Activated B cell treated with CpG ODN at 0.5 μM for 24 hours (primary cell): ENCODE measurements at regions not wholly inside any gene's neighbourhood (a gene's known extent, or its start where the extent isn't known, plus 50 kb on each side); places are given as distances from the start of the nearest gene placed in this dataset.

Experiments
- ATAC-seq: fragments of 200-7000 bp; cut with Tn5 transposase; one replicate; pipeline ENCODE4 v1.10.0; 2021; ENCODE audit warnings: low read depth, mild to moderate bottlenecking, moderate library complexity
- CTCF ChIA-PET: fragments of 350-600 bp; sonication (Branson Sonifier 250); formaldehyde crosslinking; loops from one replicate; lab custom pipeline; 2021; ENCODE audit warnings: antibody characterized with exemption; lab: Charles Lee
- POLR2A ChIA-PET: fragments of 350-600 bp; sonication (Branson Sonifier 250); formaldehyde crosslinking; loops from one replicate; lab custom pipeline; 2021; ENCODE audit warnings: antibody characterized with exemption; lab: Charles Lee
- DNase-seq: peaks from one replicate; pipeline ENCODE4 v3.0.0; 2022
- H3K27ac Mint-ChIP-seq: one replicate; pipeline ENCODE4 v1.8.0; 2020; ENCODE audit warnings: mixed read lengths
- H3K27me3 Mint-ChIP-seq: one replicate; pipeline ENCODE4 v1.8.0; 2021; ENCODE audit warnings: mixed read lengths
- H3K36me3 Mint-ChIP-seq: one replicate; pipeline ENCODE4 v1.8.0; 2021; ENCODE audit warnings: low read depth, mixed read lengths
- H3K4me1 Mint-ChIP-seq: one replicate; pipeline ENCODE4 v1.8.0; 2021; ENCODE audit warnings: mixed read lengths
- H3K4me3 Mint-ChIP-seq: one replicate; pipeline ENCODE4 v1.8.0; 2020; ENCODE audit warnings: mild to moderate bottlenecking, mixed read lengths
- H3K9me3 Mint-ChIP-seq: one replicate; pipeline ENCODE4 v1.8.0; 2020; ENCODE audit warnings: mixed read lengths
- intact Hi-C: fragments of 100-400 bp; cut with micrococcal nuclease; formaldehyde crosslinking; loops from one replicate; pipeline ENCODE4 v1.15.1; 2024
- TF ChIP-seq, protein P1 (sequence below): fragments of 200-600 bp; IDR thresholded peaks from one replicate; pipeline ENCODE4 v1.8.0; 2022; ENCODE audit warnings: antibody characterized with exemption, mild to moderate bottlenecking

DNA sequence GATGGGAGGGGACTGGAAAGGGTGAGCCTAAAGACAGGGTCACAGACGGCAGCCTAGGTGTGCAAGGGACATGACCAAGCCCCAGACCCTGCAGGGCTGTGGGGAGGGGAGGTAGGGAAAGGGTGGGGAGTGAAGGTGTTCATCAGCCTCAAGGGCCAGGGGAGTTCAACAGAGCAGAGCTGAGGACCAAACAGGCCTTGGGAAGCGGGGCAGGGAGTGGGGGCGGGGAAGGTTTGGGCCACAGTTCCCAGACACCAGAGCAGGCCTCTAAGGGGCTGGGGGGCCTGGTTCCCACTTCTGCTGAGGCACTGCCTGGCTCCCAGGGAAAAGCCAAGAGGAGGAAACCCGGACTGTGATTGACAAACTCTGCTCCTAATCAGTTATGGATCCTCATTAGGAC, 456.3 kb downstream of the MATN1 start:
- DNase-seq, result no peak
- ChIA-PET POLR2A (no interaction called here), CTCF (no interaction called here)
- peaks cover 6% of the 10 kb centered on the region for H3K27me3 Mint-ChIP-seq
- no peak overlapping the region for H3K4me3 Mint-ChIP-seq
- H3K9me3 Mint-ChIP-seq, result no peaks in the 10 kb centered on the region
- no peak for ATAC-seq
- TF ChIP-seq, protein P1, sequence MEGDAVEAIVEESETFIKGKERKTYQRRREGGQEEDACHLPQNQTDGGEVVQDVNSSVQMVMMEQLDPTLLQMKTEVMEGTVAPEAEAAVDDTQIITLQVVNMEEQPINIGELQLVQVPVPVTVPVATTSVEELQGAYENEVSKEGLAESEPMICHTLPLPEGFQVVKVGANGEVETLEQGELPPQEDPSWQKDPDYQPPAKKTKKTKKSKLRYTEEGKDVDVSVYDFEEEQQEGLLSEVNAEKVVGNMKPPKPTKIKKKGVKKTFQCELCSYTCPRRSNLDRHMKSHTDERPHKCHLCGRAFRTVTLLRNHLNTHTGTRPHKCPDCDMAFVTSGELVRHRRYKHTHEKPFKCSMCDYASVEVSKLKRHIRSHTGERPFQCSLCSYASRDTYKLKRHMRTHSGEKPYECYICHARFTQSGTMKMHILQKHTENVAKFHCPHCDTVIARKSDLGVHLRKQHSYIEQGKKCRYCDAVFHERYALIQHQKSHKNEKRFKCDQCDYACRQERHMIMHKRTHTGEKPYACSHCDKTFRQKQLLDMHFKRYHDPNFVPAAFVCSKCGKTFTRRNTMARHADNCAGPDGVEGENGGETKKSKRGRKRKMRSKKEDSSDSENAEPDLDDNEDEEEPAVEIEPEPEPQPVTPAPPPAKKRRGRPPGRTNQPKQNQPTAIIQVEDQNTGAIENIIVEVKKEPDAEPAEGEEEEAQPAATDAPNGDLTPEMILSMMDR, result no peak
- H3K36me3 Mint-ChIP-seq, result no peaks in the 10 kb centered on the region
- H3K27ac Mint-ChIP-seq, result no peak overlapping the region
- H3K4me1 Mint-ChIP-seq, result no peaks in the 10 kb centered on the region
- intact Hi-C loops, result no loop called here

DNA sequence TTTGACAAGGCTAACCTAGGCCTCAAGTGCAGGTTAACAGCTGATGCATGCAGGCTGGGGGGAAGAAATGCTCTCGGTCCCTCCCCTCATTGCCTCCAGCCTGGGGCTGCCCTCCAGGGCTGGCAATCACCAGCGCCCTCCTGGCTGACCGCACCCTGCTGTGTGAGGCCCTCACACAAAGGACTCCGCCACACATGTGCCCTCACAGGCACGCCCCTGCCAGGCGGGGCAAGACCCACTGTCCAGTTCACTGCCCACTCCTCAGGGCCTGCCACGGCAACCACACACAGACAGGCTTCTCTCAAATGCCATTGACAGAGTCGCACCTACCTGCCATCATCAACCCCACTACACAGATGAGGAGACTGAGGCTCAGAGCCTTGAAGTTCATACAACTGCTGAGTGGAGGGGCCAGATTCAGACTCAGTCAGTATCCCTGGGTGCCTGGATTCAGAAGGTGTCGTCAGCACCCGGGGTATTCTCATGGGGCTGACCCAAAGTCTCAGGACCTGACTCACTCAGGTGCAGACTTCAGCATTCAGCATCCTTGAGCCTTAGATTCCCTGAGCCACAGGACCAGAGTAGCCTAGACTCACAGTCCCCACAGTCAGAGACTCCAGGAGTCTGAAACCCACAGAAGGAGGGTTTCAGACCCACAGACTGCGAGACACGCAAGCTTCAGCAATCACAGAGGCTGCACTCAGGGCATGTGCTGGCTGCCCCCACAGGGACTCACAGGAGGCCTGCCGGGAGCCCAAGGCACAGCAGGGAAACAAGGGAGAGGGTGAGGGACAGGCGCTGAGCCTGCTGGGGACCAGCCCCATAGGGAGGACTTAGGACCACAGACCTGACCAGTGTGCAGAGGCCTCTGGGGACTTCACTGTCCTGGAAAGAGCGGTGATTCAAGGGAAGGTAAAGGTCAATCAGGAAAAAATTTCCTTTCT, 458.0 kb downstream of the MATN1 start:
- H3K27me3 Mint-ChIP-seq, result peaks cover 6% of the 10 kb centered on the region
- H3K4me3 Mint-ChIP-seq, result no peak overlapping the region
- H3K27ac Mint-ChIP-seq, result no peak overlapping the region
- no peaks in the 10 kb centered on the region for H3K4me1 Mint-ChIP-seq
- ChIA-PET POLR2A (no interaction called here), CTCF (no interaction called here)
- intact Hi-C loops, result no loop called here
- DNase-seq (no peak), ATAC-seq (no peak)
- no peaks in the 10 kb centered on the region for H3K36me3 Mint-ChIP-seq
- TF ChIP-seq, protein P1, result no peak
- H3K9me3 Mint-ChIP-seq, result no peaks in the 10 kb centered on the region

DNA sequence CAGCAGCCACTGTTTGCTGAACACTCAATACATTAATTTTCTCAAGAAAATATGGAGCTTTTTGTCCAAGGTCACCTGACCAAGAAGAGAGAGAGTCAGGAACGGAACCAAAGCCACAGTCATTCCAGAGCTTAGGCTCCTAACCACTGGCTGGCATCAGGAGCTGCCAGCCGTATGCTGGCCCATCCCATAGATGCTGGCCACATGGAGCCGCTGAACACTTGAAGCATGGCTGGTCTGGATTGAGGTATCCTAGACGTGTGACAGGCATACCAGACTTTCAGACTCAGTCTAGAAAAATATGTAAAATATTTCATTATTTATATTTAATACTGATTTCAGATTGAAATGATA, 458.7 kb downstream of the MATN1 start:
- Mint-ChIP-seq H3K4me1 (no peaks in the 10 kb centered on the region), H3K4me3 (no peak overlapping the region), H3K36me3 (no peaks in the 10 kb centered on the region), H3K27me3 (peaks cover 9% of the 10 kb centered on the region), H3K27ac (no peak overlapping the region), H3K9me3 (no peaks in the 10 kb centered on the region)
- TF ChIP-seq, protein P1, result no peak
- DNase-seq (no peak), ATAC-seq (no peak)
- ChIA-PET CTCF (no interaction called here), POLR2A (no interaction called here)
- intact Hi-C loops, result no loop called here

DNA sequence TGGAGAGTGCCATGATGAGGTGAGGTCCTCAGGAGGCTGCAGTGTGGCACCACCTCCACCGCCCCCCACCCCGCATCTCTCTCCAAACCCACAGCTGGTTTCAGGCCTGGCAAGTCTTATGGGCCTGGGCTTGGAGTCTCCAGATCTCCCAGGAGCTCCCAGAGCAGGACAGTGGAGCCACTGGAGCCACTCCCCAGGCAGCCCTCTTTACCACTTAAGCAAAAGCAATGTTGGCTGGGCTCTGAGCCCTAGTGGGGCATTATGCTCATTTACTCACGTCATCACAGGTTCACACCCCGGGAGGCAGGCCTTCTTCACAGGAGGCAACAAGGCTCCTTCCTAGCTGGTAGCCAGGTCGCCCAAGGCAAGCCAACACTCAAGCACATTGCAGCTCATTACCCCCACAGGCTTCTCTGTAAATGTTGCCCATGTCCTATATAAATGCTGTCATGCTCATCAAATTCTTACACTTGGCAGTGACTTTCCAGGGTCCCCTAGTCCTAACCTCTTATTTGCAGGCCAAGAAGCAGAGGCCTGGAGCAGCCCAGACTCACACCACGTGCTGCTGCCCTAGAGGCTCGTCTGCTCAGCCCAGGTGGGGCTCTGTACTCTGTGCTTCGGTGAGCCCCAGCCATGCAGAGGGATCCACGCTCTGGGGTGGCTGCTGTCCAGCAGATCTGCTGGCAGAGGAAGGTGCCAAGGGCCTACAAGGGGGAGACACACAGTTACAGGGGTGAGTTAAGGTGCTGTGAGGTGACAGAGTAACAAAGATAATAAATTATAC, 459.3 kb downstream of the MATN1 start:
- ATAC-seq (no peak), DNase-seq (no peak)
- intact Hi-C loops, result no loop called here
- POLR2A ChIA-PET, result no interaction called here
- no peaks in the 10 kb centered on the region for H3K36me3 Mint-ChIP-seq
- no peaks in the 10 kb centered on the region for H3K9me3 Mint-ChIP-seq
- CTCF ChIA-PET, result no interaction called here
- no peak overlapping the region for H3K27ac Mint-ChIP-seq
- H3K4me3 Mint-ChIP-seq, result no peak overlapping the region
- peaks cover 10% of the 10 kb centered on the region for H3K27me3 Mint-ChIP-seq
- TF ChIP-seq, protein P1, result no peak
- H3K4me1 Mint-ChIP-seq, result no peaks in the 10 kb centered on the region

DNA sequence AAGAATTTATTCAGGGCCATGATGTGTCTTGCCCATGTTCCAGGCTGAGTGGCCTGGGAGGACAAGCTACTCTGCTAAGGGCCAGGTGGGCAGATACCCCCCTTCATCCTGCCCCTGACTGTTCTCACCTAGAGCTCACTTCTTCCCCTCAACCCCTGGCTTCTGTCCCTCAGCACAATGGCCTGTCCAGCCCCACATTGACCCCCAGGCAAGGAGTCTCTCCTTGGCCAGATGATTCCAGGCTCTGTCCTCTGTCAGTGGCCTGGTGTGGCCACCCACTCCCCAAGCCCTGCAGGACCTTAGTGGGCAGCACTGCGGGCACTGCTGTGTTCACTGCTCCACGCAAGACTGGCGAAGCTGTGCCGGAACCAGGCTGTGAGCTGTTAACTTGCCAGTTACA, 460.0 kb downstream of the MATN1 start:
- TF ChIP-seq, protein P1, result no peak
- H3K27me3 Mint-ChIP-seq, result peaks cover 11% of the 10 kb centered on the region
- no peak for ATAC-seq
- CTCF ChIA-PET, result no interaction called here
- H3K36me3 Mint-ChIP-seq, result no peaks in the 10 kb centered on the region
- H3K4me3 Mint-ChIP-seq, result no peak overlapping the region
- H3K4me1 Mint-ChIP-seq, result no peaks in the 10 kb centered on the region
- no peak for DNase-seq
- no peaks in the 10 kb centered on the region for H3K9me3 Mint-ChIP-seq
- no peak overlapping the region for H3K27ac Mint-ChIP-seq
- POLR2A ChIA-PET, result no interaction called here
- intact Hi-C loops, result no loop called here
